CD4-positive, alpha-beta T cell (primary cell): ENCODE measurements at regions not wholly inside any gene's neighbourhood (a gene's known extent, or its start where the extent isn't known, plus 50 kb on each side); places are given as distances from the start of the nearest gene placed in this dataset.

Source experiments
- ATAC-seq: fragments of 200-7000 bp; cut with Tn5 transposase; one replicate; pipeline ENCODE4 v1.10.0; 2022; ENCODE audit warnings: mild to moderate bottlenecking; ENCODE audit not compliant: poor library complexity
- CTCF ChIA-PET: fragments of 350-600 bp; sonication (Branson Sonifier 250); formaldehyde crosslinking; loops from one replicate; lab custom pipeline; 2021; ENCODE audit warnings: antibody characterized with exemption, inconsistent platforms; lab: Charles Lee
- POLR2A ChIA-PET: fragments of 350-600 bp; sonication (Branson Sonifier 250); formaldehyde crosslinking; loops from one replicate; lab custom pipeline; 2021; ENCODE audit warnings: antibody characterized with exemption, inconsistent platforms; lab: Charles Lee
- DNase-seq, 14 experiments: peaks; one replicate each; pipeline ENCODE4 v3.0.0-alpha.2; 2013 to 2020; ENCODE audit warnings: mixed read lengths in 2 of 14
- H3K27ac ChIP-seq, 2 donors: one replicate each; pipeline versions ENCODE4 v1.5.1 to v1.7.0; 2013; ENCODE audit warnings: low read length in 2 of 2, low read depth in 1 of 2, mild to moderate bottlenecking in 1 of 2
- H3K27me3 ChIP-seq, 2 experiments: 1 replicate in 1 of 2; 2 replicates in 1 of 2; pipeline versions ENCODE4 v1.6.1 to v1.7.0; 2013; ENCODE audit warnings: low read length in 2 of 2, control low read depth in 1 of 2, mild to moderate bottlenecking in 1 of 2, moderate library complexity in 1 of 2; ENCODE audit not compliant: insufficient read depth in 2 of 2, control insufficient read depth in 1 of 2
- H3K36me3 ChIP-seq: one replicate; pipeline ENCODE4 v1.6.1; 2013; ENCODE audit warnings: low read length, control low read depth; ENCODE audit not compliant: insufficient read depth
- H3K4me1 ChIP-seq: one replicate; pipeline ENCODE4 v1.6.1; 2013; ENCODE audit warnings: low read length, control low read depth; ENCODE audit not compliant: insufficient read depth
- H3K4me3 ChIP-seq: one replicate; pipeline ENCODE4 v1.5.1; 2013; ENCODE audit warnings: mild to moderate bottlenecking, low read length, moderate library complexity
- H3K9me3 ChIP-seq, 2 experiments: 1 replicate in 1 of 2; 2 replicates in 1 of 2; pipeline versions ENCODE4 v1.6.1 to v1.7.0; 2013; ENCODE audit warnings: low read length in 2 of 2, mild to moderate bottlenecking in 2 of 2, control low read depth in 1 of 2, moderate library complexity in 1 of 2; ENCODE audit not compliant: control insufficient read depth in 1 of 2, insufficient read depth in 1 of 2
- H3K27ac Mint-ChIP-seq: one replicate; pipeline ENCODE4 v1.8.0; 2020; ENCODE audit warnings: mixed read lengths
- H3K27me3 Mint-ChIP-seq: one replicate; pipeline ENCODE4 v1.8.0; 2021; ENCODE audit warnings: mixed read lengths
- H3K36me3 Mint-ChIP-seq: one replicate; pipeline ENCODE4 v1.8.0; 2021; ENCODE audit warnings: low read depth, mixed read lengths
- H3K4me1 Mint-ChIP-seq: one replicate; pipeline ENCODE4 v1.8.0; 2021; ENCODE audit warnings: low read depth, mixed read lengths
- H3K4me3 Mint-ChIP-seq: one replicate; pipeline ENCODE4 v1.8.0; 2020; ENCODE audit warnings: mild to moderate bottlenecking, mixed read lengths
- H3K9me3 Mint-ChIP-seq: one replicate; pipeline ENCODE4 v1.8.0; 2020; ENCODE audit warnings: mixed read lengths
- CTCF ChIP-seq: fragments of 200-600 bp; IDR thresholded peaks from one replicate; pipeline ENCODE4 v1.8.0; 2022; ENCODE audit warnings: antibody characterized with exemption, mild to moderate bottlenecking
- intact Hi-C, 2 experiments: fragments of 100-400 bp; cut with DNase I in 1 of 2; cut with micrococcal nuclease in 1 of 2; formaldehyde crosslinking; loops; one replicate each; pipeline versions ENCODE4 v1.15.1 to v1.9.0; 2023 to 2025; cut with DNase I, micrococcal nuclease

DNA sequence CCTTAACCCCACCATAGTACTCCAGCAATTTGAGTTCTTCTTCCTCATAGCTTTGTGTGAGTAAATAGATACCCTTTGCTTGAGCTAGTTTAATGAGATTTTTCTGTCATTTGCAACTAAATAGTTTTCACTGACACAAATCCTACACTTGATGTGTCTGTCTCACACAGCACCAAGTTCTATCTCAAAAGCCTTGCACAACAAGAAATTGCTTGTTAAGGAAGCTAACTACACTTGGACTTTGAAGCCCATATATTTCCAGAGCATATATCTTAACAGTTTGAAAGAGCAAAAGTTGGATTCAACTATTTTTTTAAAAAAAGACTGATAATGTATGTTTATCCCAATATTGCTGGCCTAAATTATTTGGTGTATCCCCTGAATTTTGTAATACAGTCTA, 459.2 kb downstream of the ACTL7B start:
- Histone ChIP-seq H3K36me3 (no peaks in the 10 kb centered on the region), H3K9me3 (peaks cover 0 to 15% of the 10 kb centered on the region in 2 experiments), H3K27ac (no peak overlapping the region), H3K4me3 (no peak overlapping the region), H3K27me3 (no peaks in the 10 kb centered on the region), H3K4me1 (no peaks in the 10 kb centered on the region)
- Mint-ChIP-seq H3K27me3 (no peaks in the 10 kb centered on the region), H3K4me3 (no peak overlapping the region), H3K36me3 (no peaks in the 10 kb centered on the region), H3K9me3 (peaks cover 4% of the 10 kb centered on the region), H3K4me1 (no peaks in the 10 kb centered on the region), H3K27ac (no peak overlapping the region)
- CTCF ChIA-PET, result no interaction called here
- DNase-seq (no peak), ATAC-seq (no peak)
- no peak for TF ChIP-seq CTCF
- intact Hi-C loops, result no loop called here
- POLR2A ChIA-PET, result no interaction called here

DNA sequence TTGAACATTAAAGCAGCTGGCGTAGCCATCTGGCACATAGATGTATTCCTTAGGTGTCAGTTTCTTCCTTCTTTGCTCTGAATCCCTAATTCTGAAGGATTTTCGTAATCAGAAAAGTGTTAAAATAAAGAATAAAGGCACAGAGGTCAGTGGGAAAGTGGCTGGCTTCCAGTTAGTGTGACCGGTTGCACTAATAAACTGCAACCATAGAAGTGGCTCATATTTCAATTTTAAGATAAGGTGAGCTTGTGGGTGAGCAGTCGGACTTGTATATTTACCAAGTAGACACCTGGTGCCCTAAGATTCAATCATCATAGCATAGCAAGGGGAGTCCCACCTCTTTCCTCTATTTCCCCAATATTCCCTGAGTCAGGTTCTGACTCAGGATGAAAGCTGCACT, 459.6 kb downstream of the ACTL7B start:
- TF ChIP-seq CTCF, result no peak
- Histone ChIP-seq H3K27me3 (no peaks in the 10 kb centered on the region), H3K4me3 (no peak overlapping the region), H3K9me3 (peaks cover 0 to 15% of the 10 kb centered on the region in 2 experiments), H3K36me3 (no peaks in the 10 kb centered on the region), H3K27ac (no peak overlapping the region), H3K4me1 (no peaks in the 10 kb centered on the region)
- Mint-ChIP-seq H3K9me3 (peaks cover 6% of the 10 kb centered on the region), H3K27me3 (no peaks in the 10 kb centered on the region), H3K27ac (no peak overlapping the region), H3K36me3 (no peaks in the 10 kb centered on the region), H3K4me1 (no peaks in the 10 kb centered on the region), H3K4me3 (no peak overlapping the region)
- ChIA-PET CTCF (no interaction called here), POLR2A (no interaction called here)
- intact Hi-C loops, result no loop called here
- ATAC-seq, result no peak
- DNase-seq, result no peak

GRCh38 chr9:108395421-108395820, 460.4 kb downstream of the ACTL7B start:
- no peak for TF ChIP-seq CTCF
- ChIA-PET POLR2A (no interaction called here), CTCF (no interaction called here)
- peaks cover 6% of the 10 kb centered on the region for H3K9me3 Mint-ChIP-seq
- H3K4me1 ChIP-seq, result no peaks in the 10 kb centered on the region
- H3K36me3 ChIP-seq, result no peaks in the 10 kb centered on the region
- no peak overlapping the region for H3K27ac Mint-ChIP-seq
- DNase-seq, result no peak
- intact Hi-C loops, result no loop called here
- H3K4me1 Mint-ChIP-seq, result no peaks in the 10 kb centered on the region
- no peaks in the 10 kb centered on the region for H3K36me3 Mint-ChIP-seq
- H3K4me3 ChIP-seq, result no peak overlapping the region
- H3K27ac ChIP-seq, result no peak overlapping the region
- H3K9me3 ChIP-seq, result peaks cover 0 to 15% of the 10 kb centered on the region in 2 experiments
- no peak overlapping the region for H3K4me3 Mint-ChIP-seq
- no peaks in the 10 kb centered on the region for H3K27me3 Mint-ChIP-seq
- no peak for ATAC-seq
- H3K27me3 ChIP-seq, result no peaks in the 10 kb centered on the region
